Endothelial cell of hepatic sinusoid (primary cell): ENCODE measurements at regions not wholly inside any gene's neighbourhood (a gene's known extent, or its start where the extent isn't known, plus 50 kb on each side); places are given as distances from the start of the nearest gene placed in this dataset.

ENCODE experiments used
- in situ Hi-C: cut with HindIII; loops from 2 replicates; pipeline ENCODE4 v1.10.0; 2017; ENCODE audit warnings: low sequenced_read_pairs

- in situ Hi-C loops, result loop anchor here (25.0 kb wide), 1 partner anchor 341 kb away; the partner anchor contains the start of genes SWT1 and TRMT1L
These were observed 67.0 kb upstream of the EDEM3 start for GRCh38 chr1:184821658-184822057.

GRCh38 chr1:184820956-184821355, 66.3 kb upstream of the EDEM3 start:
- in situ Hi-C loops, result loop anchor here (25.0 kb wide), 1 partner anchor 341 kb away; the partner anchor contains the start of genes SWT1 and TRMT1L

- in situ Hi-C loops, result loop anchor here (25.0 kb wide), 1 partner anchor 342 kb away; the partner anchor contains the start of genes SWT1 and TRMT1L
These were observed 65.6 kb upstream of the EDEM3 start for GRCh38 chr1:184820218-184820750.

GRCh38 chr1:184818646-184819045, 64.0 kb upstream of the EDEM3 start:
- in situ Hi-C loops, result loop anchor here (25.0 kb wide), 1 partner anchor 344 kb away; the partner anchor contains the start of genes SWT1 and TRMT1L

- in situ Hi-C loops, result loop anchor here (25.0 kb wide), 1 partner anchor 345 kb away; the partner anchor contains the start of genes SWT1 and TRMT1L
These were observed 62.3 kb upstream of the EDEM3 start for GRCh38 chr1:184817003-184817402.

- in situ Hi-C loops, result loop anchor here (25.0 kb wide), 1 partner anchor 349 kb away; the partner anchor contains the start of genes SWT1 and TRMT1L
These were observed 59.0 kb upstream of the EDEM3 start for GRCh38 chr1:184813528-184814089.

GRCh38 chr1:184811439-184812111, 56.9 kb upstream of the EDEM3 start:
- in situ Hi-C loops, result loop anchor here (25.0 kb wide), 1 partner anchor 351 kb away; the partner anchor contains the start of genes SWT1 and TRMT1L

- in situ Hi-C loops, result loop anchor here (25.0 kb wide), 1 partner anchor 351 kb away; the partner anchor contains the start of genes SWT1 and TRMT1L
These were observed 56.2 kb upstream of the EDEM3 start for GRCh38 chr1:184810735-184811343.

GRCh38 chr1:184806296-184806721, 51.7 kb upstream of the EDEM3 start:
- in situ Hi-C loops, result loop anchor here (25.0 kb wide), 1 partner anchor 356 kb away; the partner anchor contains the start of genes SWT1 and TRMT1L

- in situ Hi-C loops, result loop anchor here (25.0 kb wide), 1 partner anchor 357 kb away; the partner anchor contains the start of genes SWT1 and TRMT1L
These were observed 51.1 kb upstream of the EDEM3 start for GRCh38 chr1:184805667-184806295.
